Endothelial cell (in vitro differentiated cells): ENCODE measurements at regions not wholly inside any gene's neighbourhood (a gene's known extent, or its start where the extent isn't known, plus 50 kb on each side); places are given as distances from the start of the nearest gene placed in this dataset.

Experiments used
- DNase-seq: peaks from one replicate; pipeline ENCODE4 v3.0.0; 2021; ENCODE audit warnings: low spot score
- H3K27ac Mint-ChIP-seq: one replicate; pipeline ENCODE4 v1.8.0; 2021; ENCODE audit warnings: mixed read lengths, inconsistent platforms; ENCODE audit not compliant: unreplicated experiment
- H3K27me3 Mint-ChIP-seq: one replicate; pipeline ENCODE4 v1.8.0; 2021; ENCODE audit warnings: mild to moderate bottlenecking, moderate library complexity, mixed read lengths, inconsistent platforms; ENCODE audit not compliant: unreplicated experiment
- H3K36me3 Mint-ChIP-seq: one replicate; pipeline ENCODE4 v1.8.0; 2021; ENCODE audit warnings: mild to moderate bottlenecking, low read depth, mixed read lengths, inconsistent platforms; ENCODE audit not compliant: unreplicated experiment
- H3K4me1 Mint-ChIP-seq: one replicate; pipeline ENCODE4 v1.8.0; 2021; ENCODE audit warnings: mild to moderate bottlenecking, mixed read lengths, inconsistent platforms; ENCODE audit not compliant: unreplicated experiment
- H3K4me3 Mint-ChIP-seq: one replicate; pipeline ENCODE4 v1.8.0; 2021; ENCODE audit warnings: mild to moderate bottlenecking, mixed read lengths, inconsistent platforms; ENCODE audit not compliant: unreplicated experiment
- H3K9me3 Mint-ChIP-seq: one replicate; pipeline ENCODE4 v1.8.0; 2021; ENCODE audit warnings: mixed read lengths, inconsistent platforms; ENCODE audit not compliant: unreplicated experiment
- CTCF ChIP-seq: fragments of 200-600 bp; sonication (generic); IDR thresholded peaks from one replicate; pipeline ENCODE4 v1.5.0; 2021; ENCODE audit warnings: antibody characterized with exemption; ENCODE audit not compliant: unreplicated experiment

- H3K9me3 Mint-ChIP-seq = peaks cover 6% of the 10 kb centered on the region
- H3K4me1 Mint-ChIP-seq = no peaks in the 10 kb centered on the region
- no peak overlapping the region for H3K27ac Mint-ChIP-seq
- H3K27me3 Mint-ChIP-seq = peaks cover 5% of the 10 kb centered on the region
- TF ChIP-seq CTCF = no peak
- peaks cover 4% of the 10 kb centered on the region for H3K36me3 Mint-ChIP-seq
- DNase-seq = no peak
- H3K4me3 Mint-ChIP-seq = no peak overlapping the region
Measured at GRCh38 chr2:8517850-8518498, 163.9 kb upstream of the ID2 start.

GRCh38 chr2:8518979-8519668 is 162.7 kb upstream of the ID2 start:
- no peaks in the 10 kb centered on the region for H3K9me3 Mint-ChIP-seq
- TF ChIP-seq CTCF = no peak
- peaks cover 5% of the 10 kb centered on the region for H3K27me3 Mint-ChIP-seq
- no peak for DNase-seq
- no peaks in the 10 kb centered on the region for H3K4me1 Mint-ChIP-seq
- H3K36me3 Mint-ChIP-seq = no peaks in the 10 kb centered on the region
- no peak overlapping the region for H3K27ac Mint-ChIP-seq
- no peak overlapping the region for H3K4me3 Mint-ChIP-seq

GRCh38 chr2:8520791-8521344 is 161.0 kb upstream of the ID2 start:
- no peak for TF ChIP-seq CTCF
- no peaks in the 10 kb centered on the region for H3K36me3 Mint-ChIP-seq
- no peak overlapping the region for H3K27ac Mint-ChIP-seq
- no peak overlapping the region for H3K4me3 Mint-ChIP-seq
- H3K27me3 Mint-ChIP-seq = peaks cover 7% of the 10 kb centered on the region
- H3K9me3 Mint-ChIP-seq = no peaks in the 10 kb centered on the region
- peaks cover 6% of the 10 kb centered on the region for H3K4me1 Mint-ChIP-seq
- DNase-seq = no peak

DNA sequence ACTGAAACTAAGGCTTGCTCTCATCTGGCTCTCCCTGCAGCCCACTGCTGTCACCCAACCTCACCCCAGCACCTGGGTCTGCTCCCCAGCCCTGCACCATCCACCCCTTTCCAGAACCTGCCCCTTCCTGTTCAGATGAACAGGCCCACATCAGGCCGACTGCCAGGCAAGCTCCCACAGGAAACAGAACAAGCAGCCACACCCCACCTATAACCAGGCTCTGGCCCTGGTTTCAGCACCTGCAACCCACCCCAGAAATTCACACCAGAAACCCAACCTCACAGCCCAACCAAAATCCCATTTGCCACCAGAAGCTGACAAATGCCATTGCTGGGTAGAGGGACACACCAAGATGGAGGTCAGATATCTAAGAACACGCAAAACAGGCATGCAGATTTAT is 159.2 kb upstream of the ID2 start:
- no peaks in the 10 kb centered on the region for H3K9me3 Mint-ChIP-seq
- no peak for DNase-seq
- no peaks in the 10 kb centered on the region for H3K36me3 Mint-ChIP-seq
- H3K4me1 Mint-ChIP-seq = peaks cover 12% of the 10 kb centered on the region
- H3K27ac Mint-ChIP-seq = no peak overlapping the region
- no peak overlapping the region for H3K4me3 Mint-ChIP-seq
- no peak for TF ChIP-seq CTCF
- peaks cover 8% of the 10 kb centered on the region for H3K27me3 Mint-ChIP-seq

DNA sequence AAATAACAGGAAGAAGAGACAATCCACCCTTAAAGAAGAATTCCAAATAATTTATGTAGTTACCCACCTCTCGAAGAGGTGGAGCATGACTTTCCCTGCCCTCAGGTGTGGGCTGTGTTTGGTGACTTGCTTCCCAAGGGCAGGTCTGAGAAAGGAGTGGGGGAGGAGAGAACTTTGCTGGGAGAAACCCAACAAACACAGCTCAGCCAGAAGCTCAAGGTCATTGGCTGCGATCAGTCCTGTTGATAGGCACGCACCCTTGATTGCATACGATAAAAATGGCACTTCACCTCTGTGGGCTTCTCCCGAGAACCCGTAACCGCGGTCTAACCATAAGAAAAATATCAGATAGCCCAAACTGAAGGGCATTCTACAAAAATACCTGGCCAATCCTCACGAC is 157.5 kb upstream of the ID2 start:
- H3K27me3 Mint-ChIP-seq = peaks cover 6% of the 10 kb centered on the region
- TF ChIP-seq CTCF = no peak
- H3K9me3 Mint-ChIP-seq = no peaks in the 10 kb centered on the region
- DNase-seq = no peak
- H3K36me3 Mint-ChIP-seq = no peaks in the 10 kb centered on the region
- no peak overlapping the region for H3K4me3 Mint-ChIP-seq
- peaks cover 14% of the 10 kb centered on the region for H3K4me1 Mint-ChIP-seq
- peak overlapping the region; percentile 81 for H3K27ac Mint-ChIP-seq
